GM23248 (cell line): ENCODE measurements at regions not wholly inside any gene's neighbourhood (a gene's known extent, or its start where the extent isn't known, plus 50 kb on each side); places are given as distances from the start of the nearest gene placed in this dataset.

ENCODE experiments used
- EZH2 ChIP-seq: fragments of 200-600 bp; sonication (generic); IDR thresholded peaks from 2 replicates; pipeline ENCODE4 v1.6.1; 2018; ENCODE audit warnings: antibody characterized with exemption, mild to moderate bottlenecking; ENCODE audit not compliant: insufficient read depth, poor library complexity, severe bottlenecking
- EZH2phosphoT487 ChIP-seq: fragments of 200-600 bp; sonication (generic); IDR thresholded peaks from 2 replicates; pipeline ENCODE4 v1.6.1; 2018; ENCODE audit warnings: antibody characterized with exemption, moderate library complexity, mild to moderate bottlenecking, low read depth; ENCODE audit not compliant: insufficient read depth

DNA sequence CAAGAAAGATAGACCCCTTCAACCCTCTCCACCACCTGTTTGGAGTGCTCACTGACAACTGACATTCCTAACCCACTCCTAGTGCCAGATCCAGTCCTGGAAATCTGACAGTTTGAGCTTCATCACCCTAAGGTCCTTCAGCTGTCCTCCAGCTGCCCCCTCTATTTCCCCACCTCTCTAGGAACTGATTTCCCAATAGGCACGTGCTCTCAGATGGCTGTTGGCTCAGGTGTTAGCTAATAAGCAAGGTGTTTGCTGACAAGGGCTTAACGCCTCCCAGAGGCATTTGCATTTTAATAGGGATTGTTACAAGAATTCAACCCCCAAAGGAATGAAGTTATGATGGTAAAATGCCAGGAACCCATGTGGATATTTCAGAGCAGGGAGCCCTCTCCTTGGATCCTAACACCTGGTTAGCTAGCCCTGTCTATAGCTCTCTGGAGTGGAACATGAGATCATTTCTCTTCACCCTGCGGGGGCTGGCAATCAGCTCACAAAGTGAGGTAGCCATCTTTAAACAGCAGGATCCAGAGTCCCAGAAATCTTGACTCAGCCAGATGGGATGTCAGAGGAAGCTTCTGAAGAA lies 348.5 kb upstream of the SFRP2 start:
- no peak for TF ChIP-seq EZH2phosphoT487
- no peak for TF ChIP-seq EZH2
